ENCODE measurements at regions not wholly inside any gene's neighbourhood (a gene's known extent, or its start where the extent isn't known, plus 50 kb on each side); places are given as distances from the start of the nearest gene placed in this dataset.

GRCh38 chr1:60949826-60950197, 132.5 kb upstream of the NFIA start:
- Histone ChIP-seq H3K27ac (no peak overlapping the region), H3K36me3 (no peaks in the 10 kb centered on the region), H3K27me3 (no peaks in the 10 kb centered on the region), H3K4me3 (no peak overlapping the region), H3K4me1 (no peaks in the 10 kb centered on the region), H3K9me3 (peaks cover 0 to 2% (median 0%) of the 10 kb centered on the region in 4 donors)
- 91 to 93% methylated on average over 3 of the region's 3 CpGs for WGBS, 2 donors
- DNase-seq (ENCODE audit: low spot score in 2 of 2): no peak
- TF ChIP-seq CTCF (IDR thresholded peaks at IDR 0.05): no peak
- TF ChIP-seq EP300 (IDR thresholded peaks at IDR 0.05): no peak
- TF ChIP-seq POLR2A (IDR thresholded peaks at IDR 0.05): no peak

GRCh38 chr1:60949154-60949825, 133.1 kb upstream of the NFIA start:
- no peaks in the 10 kb centered on the region for H3K27me3 ChIP-seq
- H3K9me3 ChIP-seq: no peaks in the 10 kb centered on the region
- H3K36me3 ChIP-seq: no peaks in the 10 kb centered on the region
- no peak overlapping the region for H3K27ac ChIP-seq
- WGBS, 2 donors: 57 to 69% methylated on average over 5 of the region's 5 CpGs
- no peak for DNase-seq (ENCODE audit: low spot score in 2 of 2)
- TF ChIP-seq EP300 (IDR thresholded peaks at IDR 0.05) (no peak), CTCF (IDR thresholded peaks at IDR 0.05) (no peak), POLR2A (IDR thresholded peaks at IDR 0.05) (no peak)
- H3K4me3 ChIP-seq: no peak overlapping the region
- no peaks in the 10 kb centered on the region for H3K4me1 ChIP-seq

- H3K9me3 ChIP-seq: no peaks in the 10 kb centered on the region
- no peak for DNase-seq (ENCODE audit: low spot score in 2 of 2)
- no peaks in the 10 kb centered on the region for H3K27me3 ChIP-seq
- 72 to 100% methylated on average over 1 of the region's 1 CpG for WGBS, 2 donors
- no peaks in the 10 kb centered on the region for H3K36me3 ChIP-seq
- no peak overlapping the region for H3K27ac ChIP-seq
- no peak for TF ChIP-seq EP300 (IDR thresholded peaks at IDR 0.05)
- no peak for TF ChIP-seq POLR2A (IDR thresholded peaks at IDR 0.05)
- no peak for TF ChIP-seq CTCF (IDR thresholded peaks at IDR 0.05)
- no peaks in the 10 kb centered on the region for H3K4me1 ChIP-seq
- H3K4me3 ChIP-seq: no peak overlapping the region
These were observed 133.9 kb upstream of the NFIA start for GRCh38 chr1:60948486-60948885.

- H3K4me3 ChIP-seq: no peak overlapping the region
- H3K27ac ChIP-seq: no peak overlapping the region
- no peak for DNase-seq (ENCODE audit: low spot score in 2 of 2)
- no peaks in the 10 kb centered on the region for H3K36me3 ChIP-seq
- WGBS, 2 donors: 91 to 94% methylated on average over 3 of the region's 3 CpGs
- H3K9me3 ChIP-seq: no peaks in the 10 kb centered on the region
- TF ChIP-seq POLR2A (IDR thresholded peaks at IDR 0.05) (no peak), CTCF (IDR thresholded peaks at IDR 0.05) (no peak), EP300 (IDR thresholded peaks at IDR 0.05) (no peak)
- no peaks in the 10 kb centered on the region for H3K4me1 ChIP-seq
- no peaks in the 10 kb centered on the region for H3K27me3 ChIP-seq
These were observed 135.0 kb upstream of the NFIA start for GRCh38 chr1:60947367-60947766.

GRCh38 chr1:60942896-60943638, 139.3 kb upstream of the NFIA start:
- Histone ChIP-seq H3K4me3 (no peak overlapping the region), H3K27ac (no peak overlapping the region), H3K36me3 (no peaks in the 10 kb centered on the region), H3K9me3 (no peaks in the 10 kb centered on the region), H3K4me1 (no peaks in the 10 kb centered on the region), H3K27me3 (no peaks in the 10 kb centered on the region)
- WGBS, 2 donors: 66 to 68% methylated on average over 8 of the region's 8 CpGs
- DNase-seq (ENCODE audit: low spot score in 2 of 2): no peak
- no peak for TF ChIP-seq CTCF (IDR thresholded peaks at IDR 0.05)

All from tibial nerve (tissue), 4 donors.